K562 (cell line): ENCODE measurements at regions not wholly inside any gene's neighbourhood (a gene's known extent, or its start where the extent isn't known, plus 50 kb on each side); places are given as distances from the start of the nearest gene placed in this dataset.
A peak's percentile ranks its signal among the peaks of the same experiment; 100 is the strongest.

ENCODE experiments used
- ATAC-seq: fragments of 200-7000 bp; cut with Tn5 transposase; 3 replicates; pipeline ENCODE4 v1.9.1; 2020; ENCODE audit warnings: moderate library complexity
- BruUV-seq: library from RNA; stranded (reverse); fragments of 400-500 nt; replicated peaks from 2 replicates; lab custom pipeline; 2021; lab: Mats Ljungman, UMichigan
- CTCF ChIA-PET: fragments of 300-600 bp; formaldehyde crosslinking; extraction: SDS; loops from one replicate; lab custom pipeline; 2021; ENCODE audit warnings: low intra/inter-chr PET ratio; lab: Yijun Ruan, JAX
- POLR2A ChIA-PET: fragments of 300-600, 350-650 bp; sonication (Branson Sonifier 250); formaldehyde crosslinking; extraction: SDS; loops from one replicate; lab custom pipeline; 2021; ENCODE audit warnings: antibody characterized with exemption, inconsistent platforms; lab: Yijun Ruan, JAX
- DNase-seq, 4 experiments: peaks; one replicate each; pipeline versions ENCODE4 v3.0.0 to v3.0.0-alpha.2; 2011 to 2018; ENCODE audit warnings: low spot score in 3 of 4, mixed read lengths in 3 of 4; ENCODE audit errors: extremely low read depth in 1 of 4
- FAIRE-seq: peaks from 2 replicates; lab custom pipeline; 2011; peaks lifted over from hg19 to GRCh38; lab: Jason Lieb, UNC
- H2AFZ ChIP-seq: 2 replicates; pipeline ENCODE4 v1.6.0; 2011; ENCODE audit warnings: low read depth, low read length, control low read depth, inconsistent platforms
- H3K27ac ChIP-seq: fragments of 200-600 bp; 3 replicates; pipeline ENCODE4 v1.8.0; 2011; ENCODE audit warnings: low read depth, mild to moderate bottlenecking, control low read depth, inconsistent platforms, low read length, moderate library complexity, mixed read lengths; ENCODE audit errors: extremely low read depth
- H3K27me3 ChIP-seq, 2 experiments: fragments of 300-600 bp in 1 of 2; 2 replicates in 1 of 2; 3 replicates in 1 of 2; pipeline versions ENCODE4 v1.6.0 to v1.8.0; 2011; ENCODE audit warnings: inconsistent platforms in 2 of 2, low read length in 2 of 2, mild to moderate bottlenecking in 1 of 2, mixed read lengths in 1 of 2, moderate library complexity in 1 of 2; ENCODE audit not compliant: control insufficient read depth in 2 of 2, insufficient read depth in 2 of 2
- H3K36me3 ChIP-seq: fragments of 300-600 bp; 3 replicates; pipeline ENCODE4 v1.8.0; 2011; ENCODE audit warnings: mild to moderate bottlenecking, low read length, inconsistent platforms; ENCODE audit not compliant: control insufficient read depth, insufficient read depth
- H3K4me1 ChIP-seq, 2 experiments: fragments of 200-600 bp in 1 of 2; replicated peaks in 1 of 2; 2 replicates in 1 of 2; 3 replicates in 1 of 2; pipeline versions ENCODE4 v1.5.1 to v1.8.0; 2011; ENCODE audit warnings: inconsistent platforms in 2 of 2, low read length in 2 of 2, mild to moderate bottlenecking in 1 of 2, mixed read lengths in 1 of 2, moderate library complexity in 1 of 2; ENCODE audit not compliant: control insufficient read depth in 2 of 2, insufficient read depth in 2 of 2
- H3K4me2 ChIP-seq: 2 replicates; pipeline ENCODE4 v1.6.1; 2011; ENCODE audit warnings: low read length, control low read depth, inconsistent platforms, mixed read lengths; ENCODE audit not compliant: insufficient read depth
- H3K4me3 ChIP-seq: fragments of 200-600 bp; sonication (generic), shearing (Covaris generic); 2 replicates; pipeline ENCODE4 v1.5.1; 2016; ENCODE audit warnings: control low read depth, inconsistent platforms
- H3K79me2 ChIP-seq: fragments of 200-600 bp; 3 replicates; pipeline ENCODE4 v1.8.0; 2011; ENCODE audit warnings: low read length, inconsistent platforms; ENCODE audit not compliant: control insufficient read depth, insufficient read depth
- H3K9ac ChIP-seq, 2 experiments: 2 replicates each; pipeline versions ENCODE4 v1.6.0 to v1.6.1; 2011; ENCODE audit warnings: low read depth in 2 of 2, low read length in 2 of 2, control low read depth in 1 of 2, inconsistent platforms in 1 of 2, mild to moderate bottlenecking in 1 of 2, mixed read lengths in 1 of 2; ENCODE audit not compliant: insufficient read depth in 1 of 2
- H3K9me1 ChIP-seq: one replicate; pipeline ENCODE4 v1.6.0; 2011; ENCODE audit warnings: inconsistent platforms, mild to moderate bottlenecking, low read length, moderate library complexity; ENCODE audit not compliant: control insufficient read depth, insufficient read depth
- H3K9me3 ChIP-seq: replicated peaks from 2 replicates; pipeline ENCODE4 v1.5.1; 2011; ENCODE audit warnings: low read depth, low read length, inconsistent platforms; ENCODE audit not compliant: control insufficient read depth, insufficient read depth
- H4K20me1 ChIP-seq: replicated peaks from 2 replicates; pipeline ENCODE4 v1.6.1; 2011; ENCODE audit warnings: low read length, inconsistent platforms, mixed read lengths; ENCODE audit not compliant: control insufficient read depth, insufficient read depth
- CC2D1A ChIP-seq: fragments of 450-650 bp; IDR thresholded peaks from 2 replicates; pipeline ENCODE4 v1.6.1; 2017; ENCODE audit warnings: mild to moderate bottlenecking
- COPS2 ChIP-seq: fragments of 450-650 bp; conservative IDR thresholded peaks from 2 replicates; pipeline ENCODE4 v1.6.1; 2016; ENCODE audit warnings: mild to moderate bottlenecking, moderate library complexity
- FIP1L1 ChIP-seq: fragments of 200-400 bp; formaldehyde crosslinking; IDR thresholded peaks from 2 replicates; pipeline ENCODE4 v1.6.1; 2018; ENCODE audit warnings: mild to moderate bottlenecking, low read depth, low read length; ENCODE audit not compliant: poor library complexity, severe bottlenecking
- KHSRP ChIP-seq: fragments of 450-650 bp; IDR thresholded peaks from 2 replicates; pipeline ENCODE4 v1.6.1; 2017
- KLF1 ChIP-seq: fragments of 450-650 bp; IDR thresholded peaks from 2 replicates; pipeline ENCODE4 v1.6.1; 2016; ENCODE audit warnings: missing genetic modification characterization, missing compliant biosample characterization
- NCOA2 ChIP-seq, 2 experiments: fragments of 450-650 bp; IDR thresholded peaks; 2 replicates each; pipeline ENCODE4 v1.6.1; 2018; ENCODE audit warnings: mild to moderate bottlenecking in 2 of 2, moderate library complexity in 1 of 2; ENCODE audit not compliant: partially characterized antibody in 2 of 2
- POLR2G ChIP-seq: fragments of 200-400 bp; formaldehyde crosslinking; IDR thresholded peaks from 2 replicates; pipeline ENCODE4 v1.6.1; 2017; ENCODE audit warnings: low read depth, mild to moderate bottlenecking, antibody characterized with exemption, low read length, moderate library complexity
- PRDM10 ChIP-seq: fragments of 450-650 bp; IDR thresholded peaks from 2 replicates; pipeline ENCODE4 v1.6.1; 2018; ENCODE audit not compliant: partially characterized antibody
- PTRF ChIP-seq: fragments of 450-650 bp; IDR thresholded peaks from 2 replicates; pipeline ENCODE4 v1.6.1; 2016; ENCODE audit warnings: mild to moderate bottlenecking, missing genetic modification characterization, missing compliant biosample characterization
- RBM25 ChIP-seq: fragments of 200-400 bp; formaldehyde crosslinking; IDR thresholded peaks from 2 replicates; pipeline ENCODE4 v1.6.1; 2018; ENCODE audit warnings: low read length, low read depth, moderate library complexity; ENCODE audit not compliant: severe bottlenecking
- RNF2 ChIP-seq: sonication (generic); IDR thresholded peaks from 2 replicates; pipeline ENCODE4 v1.6.1; 2016
- SMARCA4 ChIP-seq: fragments of 450-650 bp; IDR thresholded peaks from 2 replicates; pipeline ENCODE4 v1.6.1; 2016
- SMARCA5 ChIP-seq: fragments of 450-650 bp; IDR thresholded peaks from 2 replicates; pipeline ENCODE4 v1.6.1; 2016
- SNRNP70 ChIP-seq: fragments of 200-400 bp; formaldehyde crosslinking; optimal IDR thresholded peaks from 2 replicates; pipeline ENCODE3; 2017; ENCODE audit warnings: low read depth, low read length
- SRSF1 ChIP-seq: fragments of 200-400 bp; formaldehyde crosslinking; IDR thresholded peaks from 2 replicates; pipeline ENCODE4 v1.6.1; 2017; ENCODE audit warnings: mild to moderate bottlenecking, low read depth, low read length, moderate library complexity
- TCF15 ChIP-seq: fragments of 250-450 bp; sonication (Bioruptor Pico); IDR thresholded peaks from 2 replicates; pipeline ENCODE4 v1.8.0; 2022; ENCODE audit warnings: moderate library complexity, mild to moderate bottlenecking, inconsistent platforms
- ZNF124 ChIP-seq: sonication (generic); formaldehyde crosslinking; IDR thresholded peaks from 2 replicates; pipeline ENCODE4 v1.8.1; 2022; ENCODE audit warnings: missing genetic modification reagents
- ZNF134 ChIP-seq: fragments of 250-450 bp; sonication (Bioruptor Pico); conservative IDR thresholded peaks from 2 replicates; pipeline ENCODE4 v1.4.0; 2020
- ZNF551 ChIP-seq: fragments of 250-450 bp; sonication (Bioruptor Pico); IDR thresholded peaks from 2 replicates; pipeline ENCODE4 v1.5.0; 2021; ENCODE audit warnings: mild to moderate bottlenecking, moderate library complexity
- WGBS: fragments of 100-300 bp; shearing (Covaris generic); methylation state at CpG from one replicate; pipeline ENCODE4 v1.1.6; 2016; ENCODE audit warnings: low coverage, mixed read lengths; ENCODE audit not compliant: insufficient coverage; ENCODE audit errors: missing lambda C conversion rate; 5-methylcytosine and 5-hydroxymethylcytosine counted together
- in situ Hi-C: fragments of 300-500 bp; cut with MboI; formaldehyde crosslinking; loops from 4 replicates; pipeline ENCODE4 v1.15.0; 2018; ENCODE audit warnings: inconsistent platforms, mixed read lengths
- intact Hi-C: fragments of 100-400 bp; cut with micrococcal nuclease; formaldehyde crosslinking; loops from 2 replicates; pipeline ENCODE4 v1.14.2; 2022

GRCh38 chr1:36669262-36669661 is 186.5 kb upstream of the CSF3R start:
- H3K79me2 ChIP-seq = no peaks in the 10 kb centered on the region
- peak; percentile 19; the same call in 2 of the 3 replicates for ATAC-seq
- H3K27ac ChIP-seq = no peak overlapping the region
- peaks cover 19 to 48% of the 10 kb centered on the region in 2 experiments; a peak in 4 of 5 replicates for H3K27me3 ChIP-seq
- 2% methylated on average over 9 of the region's 9 CpGs for WGBS
- no peak for FAIRE-seq
- ChIA-PET POLR2A (interaction anchor here (0.6 to 0.8 kb wide), 2 partner anchors 9 to 32 kb away, joined by 3 to 4 read pairs; no protein-coding TSS in a partner anchor), CTCF (interaction anchor here (0.6 kb wide), 1 partner anchor 933 kb away, joined by 3 read pairs; no protein-coding TSS in a partner anchor)
- no peak overlapping the region for H3K4me3 ChIP-seq
- no peak overlapping the region for H3K4me2 ChIP-seq
- no peaks in the 10 kb centered on the region for H3K9me3 ChIP-seq
- H3K36me3 ChIP-seq = no peaks in the 10 kb centered on the region
- TF ChIP-seq ZNF134 (CRISPR knock-in tag) = no peak
- no peak for TF ChIP-seq KLF1 (tag)
- no peak for TF ChIP-seq COPS2
- no peak for TF ChIP-seq PRDM10
- no peak for TF ChIP-seq TCF15 (CRISPR knock-in tag)
- no peak for TF ChIP-seq KHSRP
- no peak for TF ChIP-seq RBM25
- TF ChIP-seq RNF2 = no peak
- TF ChIP-seq FIP1L1 = no peak
- TF ChIP-seq PTRF (tag) = no peak
- no peak for TF ChIP-seq SMARCA5
- no peak for TF ChIP-seq ZNF551 (CRISPR knock-in tag)
- no peak for TF ChIP-seq CC2D1A
- TF ChIP-seq POLR2G = no peak
- TF ChIP-seq NCOA2 (IDR thresholded peaks at IDR 0.05; ENCODE audit: partially characterized antibody in 2 of 2) = no peak
- TF ChIP-seq ZNF124 = no peak
- TF ChIP-seq SRSF1 = no peak
- TF ChIP-seq SMARCA4 = no peak
- no peak for TF ChIP-seq SNRNP70
- no peaks in the 10 kb centered on the region for H3K9me1 ChIP-seq
- BruUV-seq = no TSS peak
- intact Hi-C loops = no loop called here
- no peak for DNase-seq
- no peak overlapping the region for H3K9ac ChIP-seq
- no peak overlapping the region for H2AFZ ChIP-seq
- H3K4me1 ChIP-seq = no peaks in the 10 kb centered on the region
- in situ Hi-C loops = no loop called here
- peaks cover 6% of the 10 kb centered on the region for H4K20me1 ChIP-seq
